ENCODE measurements at regions not wholly inside any gene's neighbourhood (a gene's known extent, or its start where the extent isn't known, plus 50 kb on each side); places are given as distances from the start of the nearest gene placed in this dataset.
"Not testable (repeated sequence)": the region's sequence is repeated elsewhere in the genome, so short reads cannot be mapped to it uniquely, and the experiment has no call there.

- no peak for DNase-seq
Observed at GRCh38 chrX:124719060-124719459, 372.7 kb downstream of the SH2D1A start.

GRCh38 chrX:124720532-124720931, 374.2 kb downstream of the SH2D1A start:
- no peak for DNase-seq

- DNase-seq = no peak
Observed at GRCh38 chrX:124725502-124725901, 379.1 kb downstream of the SH2D1A start.

- no peak for DNase-seq
Observed at GRCh38 chrX:124726292-124726691, 379.9 kb downstream of the SH2D1A start.

GRCh38 chrX:124726881-124727280, 380.5 kb downstream of the SH2D1A start:
- DNase-seq = no peak

GRCh38 chrX:124736553-124737270, 390.3 kb downstream of the SH2D1A start:
- peak; percentile 3 for DNase-seq

GRCh38 chrX:124737771-124738170, 391.4 kb downstream of the SH2D1A start:
- peak; percentile 10 for DNase-seq

GRCh38 chrX:124747295-124747694, 400.9 kb downstream of the SH2D1A start:
- DNase-seq = no peak

GRCh38 chrX:124764354-124764753, 418.0 kb downstream of the SH2D1A start:
- DNase-seq = no peak

- no peak for DNase-seq
Observed at GRCh38 chrX:124769166-124769565, 422.8 kb downstream of the SH2D1A start.

GRCh38 chrX:124771292-124771691, 424.9 kb downstream of the SH2D1A start:
- no peak for DNase-seq

GRCh38 chrX:124788253-124788652, 441.9 kb downstream of the SH2D1A start:
- DNase-seq = not testable (repeated sequence)

- not testable (repeated sequence) for DNase-seq
Observed at GRCh38 chrX:124789874-124790273, 443.5 kb downstream of the SH2D1A start.

GRCh38 chrX:124791492-124792095, 445.2 kb downstream of the SH2D1A start:
- no peak for DNase-seq

GRCh38 chrX:124796989-124797388, 450.6 kb downstream of the SH2D1A start:
- DNase-seq = no peak

GRCh38 chrX:124804962-124805361, 458.6 kb downstream of the SH2D1A start:
- DNase-seq = no peak

- no peak for DNase-seq
Observed at GRCh38 chrX:124805486-124805885, 459.1 kb downstream of the SH2D1A start.

- DNase-seq = no peak
Observed at GRCh38 chrX:124814106-124814505, 467.7 kb downstream of the SH2D1A start.

- DNase-seq = no peak
Observed at GRCh38 chrX:124818033-124818432, 471.7 kb downstream of the SH2D1A start.

GRCh38 chrX:124818764-124819163, 472.4 kb downstream of the SH2D1A start:
- no peak for DNase-seq

- no peak for DNase-seq
Observed at GRCh38 chrX:124820738-124821137, 474.4 kb downstream of the SH2D1A start.

GRCh38 chrX:124827258-124827845, 481.0 kb downstream of the SH2D1A start:
- no peak for DNase-seq

GRCh38 chrX:124829930-124830329, 483.6 kb downstream of the SH2D1A start:
- no peak for DNase-seq

- no peak for DNase-seq
Observed at GRCh38 chrX:124836786-124837185, 482.9 kb upstream of the TEX13C start.
